Erythroblast (primary cell): ENCODE measurements at regions not wholly inside any gene's neighbourhood (a gene's known extent, or its start where the extent isn't known, plus 50 kb on each side); places are given as distances from the start of the nearest gene placed in this dataset.
"Not testable (repeated sequence)": the region's sequence is repeated elsewhere in the genome, so short reads cannot be mapped to it uniquely, and the experiment has no call there.

Experiments used
- GATA1 ChIP-seq: IDR thresholded peaks from 2 replicates; pipeline ENCODE4 v1.6.1; 2011; ENCODE audit warnings: low read depth, mild to moderate bottlenecking, control low read depth, low read length, moderate library complexity
- POLR2A ChIP-seq: IDR thresholded peaks from 2 replicates; pipeline ENCODE4 v1.6.1; 2011; ENCODE audit warnings: mild to moderate bottlenecking, low read length

GRCh38 chrX:10683631-10684030, 63.2 kb upstream of the MID1 start:
- not testable (repeated sequence) for TF ChIP-seq POLR2A, GATA1
